Ishikawa (cell line): ENCODE measurements at regions not wholly inside any gene's neighbourhood (a gene's known extent, or its start where the extent isn't known, plus 50 kb on each side); places are given as distances from the start of the nearest gene placed in this dataset.

Experiments used
- CEBPB ChIP-seq: IDR thresholded peaks from 2 replicates; pipeline ENCODE4 v1.6.1; 2012
- CREB1 ChIP-seq: IDR thresholded peaks from 2 replicates; pipeline ENCODE4 v1.6.1; 2012; ENCODE audit warnings: low read depth
- EGR1 ChIP-seq: IDR thresholded peaks from 2 replicates; pipeline ENCODE4 v1.6.1; 2012
- EP300 ChIP-seq: IDR thresholded peaks from 2 replicates; pipeline ENCODE4 v1.6.1; 2012; ENCODE audit warnings: borderline replicate concordance
- FOXM1 ChIP-seq: IDR thresholded peaks from 2 replicates; pipeline ENCODE4 v1.6.1; 2012; ENCODE audit warnings: low read depth, borderline replicate concordance
- RAD21 ChIP-seq: IDR thresholded peaks from 2 replicates; pipeline ENCODE4 v1.6.1; 2012; ENCODE audit warnings: low read depth
- TAF1 ChIP-seq: IDR thresholded peaks from 2 replicates; pipeline ENCODE4 v1.6.1; 2012; ENCODE audit warnings: low read depth, mild to moderate bottlenecking
- TCF12 ChIP-seq: IDR thresholded peaks from 2 replicates; pipeline ENCODE4 v1.6.1; 2012; ENCODE audit warnings: low read depth
- TF ChIP-seq, protein P1 (sequence below): IDR thresholded peaks from 2 replicates; pipeline ENCODE4 v1.6.1; 2012; ENCODE audit warnings: low read depth, mild to moderate bottlenecking
- TF ChIP-seq, protein P2 (sequence below): IDR thresholded peaks from 2 replicates; pipeline ENCODE4 v1.6.1; 2012
- TF ChIP-seq, protein P3 (sequence below): IDR thresholded peaks from 2 replicates; pipeline ENCODE4 v1.6.1; 2012

DNA sequence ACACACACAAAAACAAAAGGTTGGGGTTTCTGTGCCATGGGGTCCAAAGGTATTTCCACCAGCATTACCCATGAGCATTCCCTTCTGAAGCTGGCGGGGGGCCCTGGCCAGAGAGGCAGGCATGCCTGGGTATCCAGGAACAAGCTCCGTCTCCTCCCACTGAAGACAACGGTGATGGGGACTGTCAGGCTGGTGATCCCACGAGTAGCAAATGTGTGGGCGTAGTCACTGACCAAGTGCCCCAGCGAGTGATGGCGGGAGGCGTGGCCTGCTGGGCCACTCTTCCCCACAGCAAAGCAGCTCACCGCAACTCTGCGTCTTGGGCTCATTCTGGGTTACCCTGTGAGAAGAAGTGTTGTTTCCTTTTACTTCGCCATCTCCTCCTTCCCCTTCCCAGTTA, 270.6 kb downstream of the CDCA7 start:
- no peak for TF ChIP-seq EP300
- TF ChIP-seq CEBPB = no peak
- no peak for TF ChIP-seq TAF1
- TF ChIP-seq, protein P1, sequence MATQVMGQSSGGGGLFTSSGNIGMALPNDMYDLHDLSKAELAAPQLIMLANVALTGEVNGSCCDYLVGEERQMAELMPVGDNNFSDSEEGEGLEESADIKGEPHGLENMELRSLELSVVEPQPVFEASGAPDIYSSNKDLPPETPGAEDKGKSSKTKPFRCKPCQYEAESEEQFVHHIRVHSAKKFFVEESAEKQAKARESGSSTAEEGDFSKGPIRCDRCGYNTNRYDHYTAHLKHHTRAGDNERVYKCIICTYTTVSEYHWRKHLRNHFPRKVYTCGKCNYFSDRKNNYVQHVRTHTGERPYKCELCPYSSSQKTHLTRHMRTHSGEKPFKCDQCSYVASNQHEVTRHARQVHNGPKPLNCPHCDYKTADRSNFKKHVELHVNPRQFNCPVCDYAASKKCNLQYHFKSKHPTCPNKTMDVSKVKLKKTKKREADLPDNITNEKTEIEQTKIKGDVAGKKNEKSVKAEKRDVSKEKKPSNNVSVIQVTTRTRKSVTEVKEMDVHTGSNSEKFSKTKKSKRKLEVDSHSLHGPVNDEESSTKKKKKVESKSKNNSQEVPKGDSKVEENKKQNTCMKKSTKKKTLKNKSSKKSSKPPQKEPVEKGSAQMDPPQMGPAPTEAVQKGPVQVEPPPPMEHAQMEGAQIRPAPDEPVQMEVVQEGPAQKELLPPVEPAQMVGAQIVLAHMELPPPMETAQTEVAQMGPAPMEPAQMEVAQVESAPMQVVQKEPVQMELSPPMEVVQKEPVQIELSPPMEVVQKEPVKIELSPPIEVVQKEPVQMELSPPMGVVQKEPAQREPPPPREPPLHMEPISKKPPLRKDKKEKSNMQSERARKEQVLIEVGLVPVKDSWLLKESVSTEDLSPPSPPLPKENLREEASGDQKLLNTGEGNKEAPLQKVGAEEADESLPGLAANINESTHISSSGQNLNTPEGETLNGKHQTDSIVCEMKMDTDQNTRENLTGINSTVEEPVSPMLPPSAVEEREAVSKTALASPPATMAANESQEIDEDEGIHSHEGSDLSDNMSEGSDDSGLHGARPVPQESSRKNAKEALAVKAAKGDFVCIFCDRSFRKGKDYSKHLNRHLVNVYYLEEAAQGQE = no peak
- no peak for TF ChIP-seq EGR1
- no peak for TF ChIP-seq CREB1
- TF ChIP-seq RAD21 = no peak
- TF ChIP-seq FOXM1 = no peak
- TF ChIP-seq, protein P2, sequence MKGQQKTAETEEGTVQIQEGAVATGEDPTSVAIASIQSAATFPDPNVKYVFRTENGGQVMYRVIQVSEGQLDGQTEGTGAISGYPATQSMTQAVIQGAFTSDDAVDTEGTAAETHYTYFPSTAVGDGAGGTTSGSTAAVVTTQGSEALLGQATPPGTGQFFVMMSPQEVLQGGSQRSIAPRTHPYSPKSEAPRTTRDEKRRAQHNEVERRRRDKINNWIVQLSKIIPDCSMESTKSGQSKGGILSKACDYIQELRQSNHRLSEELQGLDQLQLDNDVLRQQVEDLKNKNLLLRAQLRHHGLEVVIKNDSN = no peak
- TF ChIP-seq TCF12 = no peak
- TF ChIP-seq, protein P3, sequence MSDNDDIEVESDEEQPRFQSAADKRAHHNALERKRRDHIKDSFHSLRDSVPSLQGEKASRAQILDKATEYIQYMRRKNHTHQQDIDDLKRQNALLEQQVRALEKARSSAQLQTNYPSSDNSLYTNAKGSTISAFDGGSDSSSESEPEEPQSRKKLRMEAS = no peak
